ENCODE measurements at regions not wholly inside any gene's neighbourhood (a gene's known extent, or its start where the extent isn't known, plus 50 kb on each side); places are given as distances from the start of the nearest gene placed in this dataset.
"Not testable (repeated sequence)": the region's sequence is repeated elsewhere in the genome, so short reads cannot be mapped to it uniquely, and the experiment has no call there.

GRCh38 chr20:29302979-29303644, 1954.4 kb upstream of the DEFB115 start:
- H3K4me3 ChIP-seq (ENCODE audit: low read length): no peak overlapping the region
- H3K27me3 ChIP-seq (ENCODE audit: low read length): no peaks in the 10 kb centered on the region
- no TSS peak for BruUV-seq (replicated peaks)
- CTCF ChIA-PET: no interaction called here
- DNase-seq (no peak), ATAC-seq (no peak)
- no peak overlapping the region for H3K4me2 ChIP-seq (ENCODE audit: low read length)
- H3K9ac ChIP-seq (ENCODE audit: low read length): no peak overlapping the region
- H3K79me2 ChIP-seq (ENCODE audit: low read length): no peaks in the 10 kb centered on the region
- POLR2A ChIA-PET (ENCODE audit: unreplicated experiment): no interaction called here
- H3K9me3 ChIP-seq (ENCODE audit: low read length): peaks cover 8% of the 10 kb centered on the region; the same call in 1 of the 2 replicates
- no peak overlapping the region for H3K27ac ChIP-seq (ENCODE audit: low read length)
- H2AFZ ChIP-seq (ENCODE audit: low read length): no peak overlapping the region
- no peaks in the 10 kb centered on the region for H3K4me1 ChIP-seq (ENCODE audit: insufficient read depth, low read length)
- no peaks in the 10 kb centered on the region for H4K20me1 ChIP-seq (ENCODE audit: low read length)
- intact Hi-C loops (cut with micrococcal nuclease): no loop called here
- TF ChIP-seq EZH2 (IDR thresholded peaks at IDR 0.05; ENCODE audit: low read length, unreplicated experiment) (no peak), EZH2phosphoT487 (IDR thresholded peaks at IDR 0.05; ENCODE audit: borderline replicate concordance, low read length) (no peak), CTCF (conservative IDR thresholded peaks at IDR 0.05; ENCODE audit: low read depth, low read length) (no peak)
- H3K36me3 ChIP-seq (ENCODE audit: low read depth, low read length): no peaks in the 10 kb centered on the region
- H3K9me2 ChIP-seq (replicated peaks; ENCODE audit: low read length): no peaks in the 10 kb centered on the region
- no peaks in the 10 kb centered on the region for H3F3A ChIP-seq (ENCODE audit: low read length, unreplicated experiment)

DNA sequence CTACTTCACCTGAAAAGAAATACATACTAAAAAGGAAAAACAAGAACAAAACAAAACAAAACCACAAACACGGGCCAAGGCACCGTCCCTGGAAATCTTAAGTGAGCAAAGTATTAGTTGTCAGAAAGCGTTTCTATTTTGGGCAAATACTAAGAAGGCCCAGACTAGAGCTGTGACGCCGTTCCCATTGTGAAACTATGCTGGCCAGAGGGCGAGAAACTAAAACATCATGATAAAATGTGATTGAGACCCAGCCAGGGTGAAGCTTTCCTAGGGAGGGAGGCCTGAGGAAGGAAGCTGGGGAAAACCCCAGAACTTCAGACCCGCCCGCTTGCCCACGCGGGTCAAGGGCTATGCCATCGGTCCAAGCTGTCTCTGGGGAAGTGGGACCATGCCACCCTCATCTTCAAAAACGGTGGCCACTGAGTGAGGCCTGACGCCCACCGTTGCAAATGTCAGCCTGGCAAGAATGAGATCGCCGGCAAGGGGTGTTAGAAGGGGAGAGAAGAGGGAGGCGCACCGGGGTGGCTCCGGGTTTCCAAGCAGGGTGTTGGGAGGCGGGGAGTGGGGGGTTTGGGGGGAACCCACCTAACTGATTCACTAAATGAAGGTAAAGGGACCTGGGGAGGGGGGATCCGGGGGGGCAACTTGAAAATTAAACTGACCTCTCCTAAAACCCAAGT, 1950.9 kb upstream of the DEFB115 start:
- H3K4me2 ChIP-seq (ENCODE audit: low read length): no peak overlapping the region
- H3K4me3 ChIP-seq (ENCODE audit: low read length): no peak overlapping the region
- ATAC-seq (no peak), DNase-seq (no peak)
- peak overlapping the region; percentile 63 for H2AFZ ChIP-seq (ENCODE audit: low read length)
- no peaks in the 10 kb centered on the region for H3K27me3 ChIP-seq (ENCODE audit: low read length)
- no peaks in the 10 kb centered on the region for H3K79me2 ChIP-seq (ENCODE audit: low read length)
- H3F3A ChIP-seq (ENCODE audit: low read length, unreplicated experiment): no peaks in the 10 kb centered on the region
- no peaks in the 10 kb centered on the region for H4K20me1 ChIP-seq (ENCODE audit: low read length)
- no peak overlapping the region for H3K27ac ChIP-seq (ENCODE audit: low read length)
- H3K9ac ChIP-seq (ENCODE audit: low read length): no peak overlapping the region
- no peaks in the 10 kb centered on the region for H3K4me1 ChIP-seq (ENCODE audit: insufficient read depth, low read length)
- H3K36me3 ChIP-seq (ENCODE audit: low read depth, low read length): no peaks in the 10 kb centered on the region
- intact Hi-C loops (cut with micrococcal nuclease): no loop called here
- no peak for TF ChIP-seq CTCF (conservative IDR thresholded peaks at IDR 0.05; ENCODE audit: low read depth, low read length)
- no peak for TF ChIP-seq EZH2 (IDR thresholded peaks at IDR 0.05; ENCODE audit: low read length, unreplicated experiment)
- no peak for TF ChIP-seq EZH2phosphoT487 (IDR thresholded peaks at IDR 0.05; ENCODE audit: borderline replicate concordance, low read length)
- CTCF ChIA-PET: no interaction called here
- no peaks in the 10 kb centered on the region for H3K9me2 ChIP-seq (replicated peaks; ENCODE audit: low read length)
- no TSS peak for BruUV-seq (replicated peaks)
- no peaks in the 10 kb centered on the region for H3K9me3 ChIP-seq (ENCODE audit: low read length)
- POLR2A ChIA-PET (ENCODE audit: unreplicated experiment): no interaction called here

- DNase-seq; intact Hi-C loops (cut with micrococcal nuclease); H3K9me2 ChIP-seq (replicated peaks; ENCODE audit: low read length); BruUV-seq (replicated peaks); H3K27me3 ChIP-seq (ENCODE audit: low read length); CTCF ChIA-PET; H2AFZ ChIP-seq (ENCODE audit: low read length); H3K27ac ChIP-seq (ENCODE audit: low read length); H3F3A ChIP-seq (ENCODE audit: low read length, unreplicated experiment); H3K4me3 ChIP-seq (ENCODE audit: low read length); H3K4me1 ChIP-seq (ENCODE audit: insufficient read depth, low read length); ATAC-seq; H3K79me2 ChIP-seq (ENCODE audit: low read length); H4K20me1 ChIP-seq (ENCODE audit: low read length); POLR2A ChIA-PET (ENCODE audit: unreplicated experiment); H3K4me2 ChIP-seq (ENCODE audit: low read length); H3K36me3 ChIP-seq (ENCODE audit: low read depth, low read length); H3K9me3 ChIP-seq (ENCODE audit: low read length); H3K9ac ChIP-seq (ENCODE audit: low read length): not testable (repeated sequence)
Measured at GRCh38 chr20:29307484-29307883, 1950.0 kb upstream of the DEFB115 start.

DNA sequence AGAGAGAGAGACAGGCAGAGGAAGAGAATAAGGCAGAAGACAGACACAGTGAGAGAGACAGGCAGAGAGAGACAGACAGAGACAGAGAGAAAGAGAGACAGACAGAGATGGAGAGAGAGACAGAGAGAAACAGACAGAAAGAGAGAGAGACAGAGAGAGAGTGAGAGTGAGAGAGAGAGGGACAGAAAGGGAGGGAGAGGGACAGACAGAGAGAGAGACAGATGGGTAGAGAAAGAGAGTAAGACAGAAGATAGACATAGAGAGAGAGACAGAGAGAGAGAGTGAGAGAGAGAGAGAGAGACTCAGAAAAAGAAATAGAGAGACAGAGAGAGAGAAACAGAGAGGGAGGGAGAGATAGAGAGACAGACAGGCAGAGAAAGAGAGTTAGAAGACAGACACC, 1948.5 kb upstream of the DEFB115 start:
- ATAC-seq; H3K9me2 ChIP-seq (replicated peaks; ENCODE audit: low read length); BruUV-seq (replicated peaks); H3K9me3 ChIP-seq (ENCODE audit: low read length); H3K27ac ChIP-seq (ENCODE audit: low read length); H2AFZ ChIP-seq (ENCODE audit: low read length); H3K4me2 ChIP-seq (ENCODE audit: low read length); CTCF ChIA-PET; H3K79me2 ChIP-seq (ENCODE audit: low read length); H3K36me3 ChIP-seq (ENCODE audit: low read depth, low read length); DNase-seq; H3F3A ChIP-seq (ENCODE audit: low read length, unreplicated experiment); H4K20me1 ChIP-seq (ENCODE audit: low read length); H3K4me1 ChIP-seq (ENCODE audit: insufficient read depth, low read length); H3K9ac ChIP-seq (ENCODE audit: low read length); intact Hi-C loops (cut with micrococcal nuclease); POLR2A ChIA-PET (ENCODE audit: unreplicated experiment); H3K27me3 ChIP-seq (ENCODE audit: low read length); H3K4me3 ChIP-seq (ENCODE audit: low read length): not testable (repeated sequence)

GRCh38 chr20:29309481-29309880, 1948.0 kb upstream of the DEFB115 start:
- H3F3A ChIP-seq (ENCODE audit: low read length, unreplicated experiment); H3K4me1 ChIP-seq (ENCODE audit: insufficient read depth, low read length); H3K27ac ChIP-seq (ENCODE audit: low read length); DNase-seq; H3K9me3 ChIP-seq (ENCODE audit: low read length); H3K79me2 ChIP-seq (ENCODE audit: low read length); intact Hi-C loops (cut with micrococcal nuclease); H3K4me2 ChIP-seq (ENCODE audit: low read length); H3K9me2 ChIP-seq (replicated peaks; ENCODE audit: low read length); H2AFZ ChIP-seq (ENCODE audit: low read length); H3K36me3 ChIP-seq (ENCODE audit: low read depth, low read length); ATAC-seq; BruUV-seq (replicated peaks); CTCF ChIA-PET; H3K9ac ChIP-seq (ENCODE audit: low read length); H3K27me3 ChIP-seq (ENCODE audit: low read length); POLR2A ChIA-PET (ENCODE audit: unreplicated experiment); H3K4me3 ChIP-seq (ENCODE audit: low read length); H4K20me1 ChIP-seq (ENCODE audit: low read length): not testable (repeated sequence)
